HCT116 (cell line): ENCODE measurements at regions not wholly inside any gene's neighbourhood (a gene's known extent, or its start where the extent isn't known, plus 50 kb on each side); places are given as distances from the start of the nearest gene placed in this dataset.

Experiments
- ATAC-seq: fragments of 200-7000 bp; cut with Tn5 transposase; 2 replicates; pipeline ENCODE4 v1.9.1; 2020; ENCODE audit warnings: mild to moderate bottlenecking, moderate library complexity
- BruUV-seq: library from RNA; stranded (reverse); fragments of 400-500 nt; replicated peaks from 2 replicates; lab custom pipeline; 2021; lab: Mats Ljungman, UMichigan
- CTCF ChIA-PET: fragments of 300-600 bp; sonication (Branson Sonifier 250); formaldehyde crosslinking; loops from one replicate; lab custom pipeline; 2021; ENCODE audit warnings: antibody characterized with exemption; lab: Charles Lee
- POLR2A ChIA-PET: fragments of 300-600, 350-600 bp; sonication (Branson Sonifier 250); formaldehyde crosslinking; loops from one replicate; lab custom pipeline; 2021; ENCODE audit warnings: antibody characterized with exemption; lab: Charles Lee
- RAD21 ChIA-PET, 2 experiments: fragments of 300-600 bp; sonication (Branson Sonifier 250); formaldehyde crosslinking; loops; one replicate each; lab custom pipeline; 2023; ENCODE audit warnings: low total read pairs in 2 of 2; ENCODE audit not compliant: uncharacterized antibody in 2 of 2, unreplicated experiment in 2 of 2, low non-redundant PET in 1 of 2; lab: Charles Lee
- DNase-seq: peaks from one replicate; pipeline ENCODE4 v3.0.0-alpha.2; 2010; ENCODE audit warnings: low read depth, low spot score
- H2AFZ ChIP-seq: fragments of 200-600 bp; shearing (Covaris generic), sonication (generic); 2 replicates; pipeline ENCODE4 v1.6.1; 2017; ENCODE audit warnings: low read depth, mixed run types, mixed read lengths, antibody characterized with exemption, low read length; ENCODE audit not compliant: poor library complexity, severe bottlenecking
- H3K27ac ChIP-seq: 2 replicates; pipeline ENCODE4 v1.5.1; 2012; ENCODE audit warnings: low read depth, low read length
- H3K27me3 ChIP-seq: fragments of 200-600 bp; sonication (generic); 2 replicates; pipeline ENCODE4 v1.6.1; 2016; ENCODE audit warnings: mixed run types, low read length, mixed read lengths; ENCODE audit not compliant: insufficient read depth
- H3K36me3 ChIP-seq, 2 experiments: fragments of 200-500 bp in 1 of 2; fragments of 200-600 bp in 1 of 2; sonication (Bioruptor generic) in 1 of 2; sonication (generic) in 1 of 2; 2 replicates each; pipeline versions ENCODE4 v1.5.1 to v1.6.1; 2014 to 2016; ENCODE audit warnings: low read length in 2 of 2, inconsistent platforms in 1 of 2, mixed read lengths in 1 of 2, mixed run types in 1 of 2; ENCODE audit not compliant: insufficient read depth in 2 of 2, control insufficient read depth in 1 of 2
- H3K4me1 ChIP-seq, 2 experiments: fragments of 200-600 bp in 1 of 2; sonication (generic) in 1 of 2; 2 replicates each; pipeline versions ENCODE4 v1.5.1 to v1.6.1; 2012 to 2017; ENCODE audit warnings: low read length in 2 of 2, inconsistent platforms in 1 of 2, mild to moderate bottlenecking in 1 of 2, mixed read lengths in 1 of 2, mixed run types in 1 of 2, moderate library complexity in 1 of 2; ENCODE audit not compliant: insufficient read depth in 2 of 2, control insufficient read depth in 1 of 2
- H3K4me2 ChIP-seq: fragments of 200-600 bp; sonication (generic); 2 replicates; pipeline ENCODE4 v1.6.1; 2017; ENCODE audit warnings: mixed run types, low read length, mixed read lengths
- H3K4me3 ChIP-seq, 2 experiments: fragments of 200-600 bp in 1 of 2; sonication (generic) in 1 of 2; replicated peaks in 1 of 2; 2 replicates each; pipeline ENCODE4 v1.5.1; 2011 to 2016; ENCODE audit warnings: low read length in 2 of 2, control low read depth in 1 of 2, low read depth in 1 of 2, mild to moderate bottlenecking in 1 of 2, mixed read lengths in 1 of 2, mixed run types in 1 of 2
- H3K79me2 ChIP-seq: fragments of 200-600 bp; sonication (generic); 2 replicates; pipeline ENCODE4 v1.6.1; 2017; ENCODE audit warnings: mild to moderate bottlenecking, mixed run types, low read length, moderate library complexity, mixed read lengths; ENCODE audit not compliant: insufficient read depth
- H3K9ac ChIP-seq: fragments of 200-600 bp; sonication (generic); 2 replicates; pipeline ENCODE4 v1.6.1; 2016; ENCODE audit warnings: low read length, mixed read lengths
- H3K9me2 ChIP-seq: fragments of 200-600 bp; sonication (generic), shearing (Covaris generic); 2 replicates; pipeline ENCODE4 v1.6.1; 2017; ENCODE audit warnings: mixed run types, mild to moderate bottlenecking, moderate library complexity; ENCODE audit not compliant: insufficient read depth
- H3K9me3 ChIP-seq, 2 experiments: fragments of 200-500 bp in 1 of 2; fragments of 200-600 bp in 1 of 2; sonication (Bioruptor generic) in 1 of 2; sonication (generic) in 1 of 2; 2 replicates each; pipeline ENCODE4 v1.6.1; 2014 to 2017; ENCODE audit warnings: low read length in 2 of 2, mixed read lengths in 2 of 2, inconsistent platforms in 1 of 2, low read depth in 1 of 2, mild to moderate bottlenecking in 1 of 2, mixed run types in 1 of 2, moderate library complexity in 1 of 2; ENCODE audit not compliant: control insufficient read depth in 1 of 2, insufficient read depth in 1 of 2
- H4K20me1 ChIP-seq: fragments of 200-600 bp; sonication (generic), shearing (Covaris generic); 2 replicates; pipeline ENCODE4 v1.6.1; 2017; ENCODE audit warnings: mixed run types, mild to moderate bottlenecking, moderate library complexity; ENCODE audit not compliant: insufficient read depth
- ELF1 ChIP-seq: IDR thresholded peaks from 2 replicates; pipeline ENCODE4 v1.6.1; 2012; ENCODE audit warnings: low read depth, borderline replicate concordance
- FOSL1 ChIP-seq: IDR thresholded peaks from 2 replicates; pipeline ENCODE4 v1.6.1; 2012; ENCODE audit warnings: low read depth
- POLR2AphosphoS5 ChIP-seq: IDR thresholded peaks from 2 replicates; pipeline ENCODE4 v1.6.1; 2011; ENCODE audit warnings: mild to moderate bottlenecking, low read depth, low read length, moderate library complexity
- TCF7L2 ChIP-seq: IDR thresholded peaks from 2 replicates; pipeline ENCODE4 v1.7.0; 2011; ENCODE audit warnings: borderline replicate concordance, inconsistent platforms; ENCODE audit not compliant: insufficient read depth, insufficient read length; ENCODE audit errors: extremely low read depth
- ZFX ChIP-seq: fragments of 450-650 bp; IDR thresholded peaks from 2 replicates; pipeline ENCODE4 v1.6.1; 2017
- intact Hi-C: fragments of 100-400 bp; cut with micrococcal nuclease; formaldehyde crosslinking; loops from 2 replicates; pipeline ENCODE4 v1.10.0; 2022
- TF ChIP-seq, protein P1 (sequence below): IDR thresholded peaks from 2 replicates; pipeline ENCODE4 v1.6.1; 2012; ENCODE audit warnings: low read depth
- TF ChIP-seq, protein P2 (sequence below), 3 experiments: fragments of 200-600 bp in 1 of 3; sonication (generic) in 1 of 3; IDR thresholded peaks in 2 of 3; conservative IDR thresholded peaks in 1 of 3; 2 replicates each; pipeline ENCODE4 v1.5.1; 2012 to 2017; ENCODE audit warnings: low read depth in 2 of 3, low read length in 2 of 3, antibody characterized with exemption in 1 of 3, borderline replicate concordance in 1 of 3, control low read depth in 1 of 3, mild to moderate bottlenecking in 1 of 3, mixed read lengths in 1 of 3, mixed run types in 1 of 3, moderate library complexity in 1 of 3; ENCODE audit not compliant: insufficient read depth in 1 of 3
- TF ChIP-seq, protein P3 (sequence below): IDR thresholded peaks from 2 replicates; pipeline ENCODE4 v1.6.1; 2012

DNA sequence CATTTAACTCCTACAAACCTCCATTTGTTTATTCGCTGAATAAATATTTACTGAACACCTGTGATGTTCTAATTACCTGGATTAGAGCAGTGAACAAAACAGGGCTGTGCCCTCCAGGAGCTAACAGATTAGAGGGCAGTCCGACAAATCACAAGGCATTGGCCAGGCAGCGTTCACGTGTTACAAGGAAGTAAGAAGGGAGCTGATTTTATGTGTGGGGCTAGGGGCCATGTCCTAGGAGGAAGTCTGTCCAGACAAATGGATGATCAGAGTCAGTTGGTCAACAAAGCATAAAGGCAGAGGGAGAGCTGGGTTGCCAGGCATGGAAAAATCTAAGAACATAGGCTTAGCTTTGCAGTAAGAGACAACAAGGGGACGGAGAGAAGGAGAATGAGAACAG is 57.3 kb upstream of the BACE2 start:
- no peaks in the 10 kb centered on the region for H3K9me3 ChIP-seq
- no peak overlapping the region for H2AFZ ChIP-seq
- H3K4me2 ChIP-seq: no peak overlapping the region
- H3K27ac ChIP-seq: no peak overlapping the region
- BruUV-seq: no TSS peak
- no peak for DNase-seq
- H3K9me2 ChIP-seq: no peaks in the 10 kb centered on the region
- intact Hi-C loops: no loop called here
- no peaks in the 10 kb centered on the region for H3K79me2 ChIP-seq
- H3K4me1 ChIP-seq: no peaks in the 10 kb centered on the region
- no peaks in the 10 kb centered on the region for H4K20me1 ChIP-seq
- H3K27me3 ChIP-seq: peaks cover 33% of the 10 kb centered on the region
- POLR2A ChIA-PET: no interaction called here
- no peaks in the 10 kb centered on the region for H3K36me3 ChIP-seq
- no peak for TF ChIP-seq ZFX
- TF ChIP-seq FOSL1: no peak
- TF ChIP-seq, all 23 proteins: peak for 0
- ATAC-seq: no peak
- Histone ChIP-seq H3K9ac (no peak overlapping the region), H3K4me3 (no peak overlapping the region)
- ChIA-PET CTCF (no interaction called here), RAD21 (no interaction called here)

DNA sequence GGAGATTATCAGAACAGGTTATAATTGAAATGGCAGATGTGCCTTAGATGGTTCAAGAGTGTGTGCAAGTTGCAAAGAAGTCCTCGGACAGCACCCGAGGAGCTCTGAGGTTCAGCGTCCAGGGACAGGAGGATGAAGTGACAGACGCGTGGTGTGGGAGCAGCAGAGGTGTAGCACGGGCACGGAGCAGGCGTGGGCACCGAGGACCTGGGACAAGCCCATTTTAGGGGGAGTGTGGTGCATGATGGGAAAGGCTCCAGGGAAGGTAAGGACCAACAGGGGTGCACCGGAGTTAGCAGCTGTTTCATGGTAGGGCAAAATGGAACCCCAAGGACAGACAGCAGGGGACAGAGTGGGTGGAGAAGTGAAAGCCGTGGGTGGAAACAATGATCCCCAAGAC is 56.3 kb upstream of the BACE2 start:
- DNase-seq: no peak
- Histone ChIP-seq H4K20me1 (no peaks in the 10 kb centered on the region), H3K27me3 (peaks cover 27% of the 10 kb centered on the region), H2AFZ (no peak overlapping the region), H3K9ac (no peak overlapping the region), H3K4me1 (no peaks in the 10 kb centered on the region), H3K9me3 (no peaks in the 10 kb centered on the region), H3K4me3 (no peak overlapping the region), H3K79me2 (no peaks in the 10 kb centered on the region), H3K9me2 (no peaks in the 10 kb centered on the region), H3K4me2 (no peak overlapping the region), H3K27ac (no peak overlapping the region), H3K36me3 (no peaks in the 10 kb centered on the region)
- TF ChIP-seq ELF1 (no peak), POLR2AphosphoS5 (no peak), TCF7L2 (no peak)
- TF ChIP-seq, protein P1, sequence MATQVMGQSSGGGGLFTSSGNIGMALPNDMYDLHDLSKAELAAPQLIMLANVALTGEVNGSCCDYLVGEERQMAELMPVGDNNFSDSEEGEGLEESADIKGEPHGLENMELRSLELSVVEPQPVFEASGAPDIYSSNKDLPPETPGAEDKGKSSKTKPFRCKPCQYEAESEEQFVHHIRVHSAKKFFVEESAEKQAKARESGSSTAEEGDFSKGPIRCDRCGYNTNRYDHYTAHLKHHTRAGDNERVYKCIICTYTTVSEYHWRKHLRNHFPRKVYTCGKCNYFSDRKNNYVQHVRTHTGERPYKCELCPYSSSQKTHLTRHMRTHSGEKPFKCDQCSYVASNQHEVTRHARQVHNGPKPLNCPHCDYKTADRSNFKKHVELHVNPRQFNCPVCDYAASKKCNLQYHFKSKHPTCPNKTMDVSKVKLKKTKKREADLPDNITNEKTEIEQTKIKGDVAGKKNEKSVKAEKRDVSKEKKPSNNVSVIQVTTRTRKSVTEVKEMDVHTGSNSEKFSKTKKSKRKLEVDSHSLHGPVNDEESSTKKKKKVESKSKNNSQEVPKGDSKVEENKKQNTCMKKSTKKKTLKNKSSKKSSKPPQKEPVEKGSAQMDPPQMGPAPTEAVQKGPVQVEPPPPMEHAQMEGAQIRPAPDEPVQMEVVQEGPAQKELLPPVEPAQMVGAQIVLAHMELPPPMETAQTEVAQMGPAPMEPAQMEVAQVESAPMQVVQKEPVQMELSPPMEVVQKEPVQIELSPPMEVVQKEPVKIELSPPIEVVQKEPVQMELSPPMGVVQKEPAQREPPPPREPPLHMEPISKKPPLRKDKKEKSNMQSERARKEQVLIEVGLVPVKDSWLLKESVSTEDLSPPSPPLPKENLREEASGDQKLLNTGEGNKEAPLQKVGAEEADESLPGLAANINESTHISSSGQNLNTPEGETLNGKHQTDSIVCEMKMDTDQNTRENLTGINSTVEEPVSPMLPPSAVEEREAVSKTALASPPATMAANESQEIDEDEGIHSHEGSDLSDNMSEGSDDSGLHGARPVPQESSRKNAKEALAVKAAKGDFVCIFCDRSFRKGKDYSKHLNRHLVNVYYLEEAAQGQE: no peak
- TF ChIP-seq, protein P2, sequence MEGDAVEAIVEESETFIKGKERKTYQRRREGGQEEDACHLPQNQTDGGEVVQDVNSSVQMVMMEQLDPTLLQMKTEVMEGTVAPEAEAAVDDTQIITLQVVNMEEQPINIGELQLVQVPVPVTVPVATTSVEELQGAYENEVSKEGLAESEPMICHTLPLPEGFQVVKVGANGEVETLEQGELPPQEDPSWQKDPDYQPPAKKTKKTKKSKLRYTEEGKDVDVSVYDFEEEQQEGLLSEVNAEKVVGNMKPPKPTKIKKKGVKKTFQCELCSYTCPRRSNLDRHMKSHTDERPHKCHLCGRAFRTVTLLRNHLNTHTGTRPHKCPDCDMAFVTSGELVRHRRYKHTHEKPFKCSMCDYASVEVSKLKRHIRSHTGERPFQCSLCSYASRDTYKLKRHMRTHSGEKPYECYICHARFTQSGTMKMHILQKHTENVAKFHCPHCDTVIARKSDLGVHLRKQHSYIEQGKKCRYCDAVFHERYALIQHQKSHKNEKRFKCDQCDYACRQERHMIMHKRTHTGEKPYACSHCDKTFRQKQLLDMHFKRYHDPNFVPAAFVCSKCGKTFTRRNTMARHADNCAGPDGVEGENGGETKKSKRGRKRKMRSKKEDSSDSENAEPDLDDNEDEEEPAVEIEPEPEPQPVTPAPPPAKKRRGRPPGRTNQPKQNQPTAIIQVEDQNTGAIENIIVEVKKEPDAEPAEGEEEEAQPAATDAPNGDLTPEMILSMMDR (IDR thresholded peaks at IDR 0.05 in 2 of 3, conservative IDR thresholded peaks at IDR 0.05 in 1 of 3; ENCODE audit: borderline replicate concordance in 1 of 3, insufficient read depth in 1 of 3, low read depth in 2 of 3, low read length in 2 of 3): no peak
- TF ChIP-seq, protein P3, sequence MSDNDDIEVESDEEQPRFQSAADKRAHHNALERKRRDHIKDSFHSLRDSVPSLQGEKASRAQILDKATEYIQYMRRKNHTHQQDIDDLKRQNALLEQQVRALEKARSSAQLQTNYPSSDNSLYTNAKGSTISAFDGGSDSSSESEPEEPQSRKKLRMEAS: no peak
- ChIA-PET CTCF (interaction anchor here (0.7 kb wide), 1 partner anchor 23 kb away, joined by 3 read pairs; no protein-coding TSS in a partner anchor), RAD21 (no interaction called here), POLR2A (no interaction called here)
- intact Hi-C loops: no loop called here
- no TSS peak for BruUV-seq
- ATAC-seq: no peak
